HG03108 (cell line): ENCODE measurements at regions not wholly inside any gene's neighbourhood (a gene's known extent, or its start where the extent isn't known, plus 50 kb on each side); places are given as distances from the start of the nearest gene placed in this dataset.

ENCODE experiments used
- ATAC-seq: cut with Tn5 transposase; IDR thresholded peaks from one replicate; pipeline ENCODE4 v1.9.1; 2021; ENCODE audit warnings: moderate library complexity; ENCODE audit not compliant: unreplicated experiment

DNA sequence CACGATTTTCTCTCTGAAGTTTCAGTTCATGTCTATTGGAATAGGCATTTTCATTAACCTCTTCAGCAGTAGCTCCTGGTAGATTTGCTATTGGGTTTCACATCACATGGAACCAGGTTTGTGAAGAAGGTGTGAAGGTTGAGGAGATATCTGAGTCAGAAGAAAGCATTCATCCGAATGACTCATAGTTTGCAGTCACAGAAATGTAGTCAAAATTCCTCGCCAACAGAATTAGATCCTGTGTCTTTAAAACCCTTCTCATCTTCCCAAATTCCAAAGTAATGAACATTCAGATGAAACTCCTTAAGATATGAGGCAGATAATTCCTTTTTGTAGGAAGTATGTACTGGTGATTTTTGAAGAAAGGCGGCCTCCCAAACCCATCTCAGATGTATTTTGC lies 125.0 kb upstream of the LARGE1 start:
- no peak for ATAC-seq

DNA sequence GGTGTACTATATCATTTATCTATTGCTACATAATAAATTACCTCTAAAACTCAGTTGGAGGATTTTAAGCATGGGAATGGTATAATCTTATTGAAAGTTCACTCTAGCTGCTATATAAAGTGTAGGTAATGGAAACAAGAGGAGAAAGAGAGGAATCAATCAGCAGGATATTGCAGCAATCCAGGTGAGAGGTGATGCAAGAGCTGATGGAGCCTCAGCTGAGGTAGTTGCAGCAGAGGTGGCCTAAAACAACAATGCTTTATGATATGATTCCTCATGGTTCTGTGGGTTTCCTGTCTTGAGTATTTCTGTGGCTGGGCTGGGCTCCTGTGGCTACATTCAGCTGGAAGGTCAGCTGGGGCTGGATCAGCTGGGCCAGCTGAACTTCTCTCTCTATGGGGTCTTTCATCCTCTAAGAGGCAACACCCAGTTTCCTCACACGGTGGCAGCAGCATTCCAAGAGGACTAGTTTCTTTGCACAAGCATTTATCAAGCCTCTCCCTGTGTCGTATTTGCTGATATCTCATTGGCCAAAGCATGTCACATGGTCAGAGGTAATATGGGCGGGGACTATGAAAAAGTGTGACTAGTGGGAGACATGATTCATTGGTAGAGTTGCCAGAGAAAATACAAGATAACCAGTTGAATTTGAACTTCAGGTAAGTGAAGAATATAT lies 135.4 kb upstream of the LARGE1 start:
- ATAC-seq = no peak

DNA sequence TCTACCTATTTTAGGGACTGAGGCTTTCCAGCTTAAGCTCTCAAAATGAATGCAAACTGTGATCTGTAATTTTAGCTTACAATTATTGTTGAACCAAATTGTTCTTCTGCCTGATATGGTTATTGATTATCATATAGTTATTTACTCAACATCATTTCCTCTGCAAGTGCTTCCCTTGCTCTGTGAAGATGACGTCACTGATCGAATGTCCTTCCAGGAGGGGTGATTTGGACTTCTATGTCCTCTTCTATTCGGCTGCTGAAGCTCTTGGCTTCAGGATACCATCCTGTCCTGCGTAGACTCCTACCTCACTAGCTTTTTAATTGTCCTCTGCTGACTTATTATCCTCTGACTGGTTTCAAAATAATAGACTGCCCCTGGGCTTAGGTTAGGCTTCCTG lies 137.4 kb upstream of the LARGE1 start:
- no peak for ATAC-seq

DNA sequence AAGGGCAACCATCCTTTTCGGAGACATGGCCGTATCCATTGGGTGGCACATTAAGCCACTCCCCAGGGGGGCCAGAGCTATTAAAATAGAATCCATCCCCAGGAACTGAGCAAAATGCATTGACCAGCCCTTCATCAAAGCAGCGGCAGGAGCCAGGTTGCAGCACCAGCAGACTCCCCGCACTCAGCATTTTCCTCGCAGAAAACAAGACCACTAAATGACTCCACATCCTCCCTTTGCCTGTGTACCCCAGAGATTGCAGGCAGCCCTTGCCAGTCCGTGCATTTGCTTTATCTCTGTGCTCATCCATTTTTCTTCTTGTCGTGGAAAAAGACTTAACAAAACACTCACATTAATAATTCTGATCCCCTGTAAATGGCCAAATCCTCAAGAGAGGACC lies 144.4 kb upstream of the LARGE1 start:
- no peak for ATAC-seq

DNA sequence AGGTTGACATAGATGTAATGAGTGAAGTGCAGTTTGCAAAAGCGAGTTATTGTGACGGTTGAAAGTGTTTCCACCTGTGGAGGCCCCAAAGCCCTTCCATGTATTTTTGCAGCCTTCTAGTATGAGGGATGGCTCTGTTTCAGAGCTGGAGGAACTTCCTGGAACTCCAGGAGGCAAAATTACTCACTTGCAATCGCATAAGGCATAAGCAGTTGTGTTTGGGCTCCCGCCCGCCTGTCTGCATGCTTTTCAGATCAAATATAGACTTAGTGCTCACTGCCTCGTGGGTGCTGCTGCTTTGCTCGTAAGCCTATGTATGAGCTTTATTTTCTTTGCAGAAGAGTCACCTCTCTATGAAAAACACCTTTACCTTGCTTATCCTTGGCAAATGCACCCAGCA lies 146.8 kb upstream of the LARGE1 start:
- no peak for ATAC-seq

DNA sequence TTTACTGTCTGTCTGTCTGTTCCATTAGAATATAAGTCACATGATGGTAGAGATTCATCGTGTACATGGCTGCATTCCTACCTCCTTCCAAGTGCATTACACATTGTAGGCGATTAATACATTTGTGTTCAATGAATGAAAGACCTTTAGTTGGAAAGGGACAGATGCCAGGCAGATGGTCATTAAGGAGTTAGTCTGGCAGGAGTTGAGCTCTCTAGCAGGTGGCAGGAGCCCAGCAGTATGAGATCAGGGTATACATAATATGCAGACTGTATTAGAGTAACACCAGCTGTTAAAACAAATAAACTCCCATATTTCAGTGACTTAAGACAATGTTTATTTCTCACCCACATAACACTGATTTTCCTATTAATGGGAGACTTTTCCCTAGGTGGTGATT lies 147.7 kb upstream of the LARGE1 start:
- ATAC-seq = no peak

DNA sequence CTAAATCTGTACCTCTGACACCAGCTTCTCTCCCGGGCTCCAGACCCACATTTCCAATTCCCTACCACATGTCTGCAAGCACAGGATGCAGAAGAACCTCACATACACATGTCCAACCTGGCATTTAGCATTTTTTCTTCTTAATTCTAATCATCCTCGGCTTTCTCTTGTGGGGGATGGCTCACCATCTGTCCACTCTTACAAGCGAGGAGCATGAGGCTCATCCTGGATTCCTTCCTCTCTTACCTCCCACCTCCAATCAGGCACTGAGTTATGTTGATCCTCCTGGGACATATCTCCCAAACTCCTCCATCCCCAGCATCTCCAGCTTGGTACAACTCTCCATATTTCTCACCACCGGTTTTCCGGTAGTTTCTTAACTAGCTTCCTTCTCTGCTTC lies 149.8 kb upstream of the LARGE1 start:
- ATAC-seq = no peak

DNA sequence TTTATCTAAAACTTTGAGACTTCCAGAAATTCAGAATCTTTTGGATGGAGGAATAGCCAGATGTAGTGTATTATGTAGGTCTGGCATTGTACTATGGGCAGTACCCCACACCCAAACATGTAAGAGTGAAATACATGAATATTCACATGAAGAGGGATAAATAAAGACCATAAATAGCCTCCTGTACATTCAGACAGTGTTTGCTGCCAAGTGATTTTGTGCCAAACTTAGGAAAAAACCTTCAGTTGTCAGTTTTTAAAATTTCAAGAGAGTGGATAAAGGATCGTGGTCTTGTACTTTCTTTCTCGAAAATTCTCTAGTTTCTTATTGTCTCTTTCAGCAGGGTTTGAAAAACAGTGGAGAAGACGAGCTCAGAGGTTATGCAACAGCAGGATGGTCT lies 150.3 kb upstream of the LARGE1 start:
- no peak for ATAC-seq

DNA sequence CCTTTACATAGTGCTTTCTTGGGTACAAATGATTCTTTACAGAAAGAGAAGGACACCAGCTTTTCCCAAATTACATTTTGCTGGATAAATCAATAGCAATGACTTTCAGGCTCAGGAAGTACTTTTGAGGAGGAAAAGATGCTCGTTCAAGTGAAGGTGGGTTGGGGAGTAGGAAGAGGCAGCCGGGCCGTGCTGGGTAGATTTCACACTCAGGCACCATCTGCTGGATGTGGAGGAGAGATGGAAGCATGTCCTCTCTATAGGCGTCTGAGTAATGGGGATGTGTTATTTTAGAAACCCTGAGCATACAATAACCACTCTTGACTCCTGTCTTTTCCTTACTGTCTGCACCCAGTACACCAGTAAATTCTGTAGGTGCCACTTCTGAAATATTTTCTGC lies 152.3 kb upstream of the LARGE1 start:
- no peak for ATAC-seq

DNA sequence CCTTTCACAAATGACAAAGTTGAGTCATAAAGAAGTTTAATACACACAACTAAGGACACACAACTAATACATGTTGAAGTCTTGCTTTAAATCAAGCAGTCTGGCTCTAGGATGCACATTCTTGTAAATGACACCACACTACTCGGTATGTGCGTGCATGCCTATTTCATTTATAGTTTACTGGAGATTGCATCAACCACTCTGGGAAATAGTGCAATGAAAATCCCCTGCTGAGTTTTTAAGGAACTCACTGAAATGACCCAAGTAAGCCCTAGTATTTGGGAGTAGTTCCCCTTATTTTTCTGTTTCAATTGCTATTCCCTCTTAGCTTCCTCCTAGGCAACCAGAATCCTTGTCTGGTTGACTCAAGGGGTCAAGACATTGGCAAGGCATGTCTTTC lies 160.2 kb upstream of the LARGE1 start:
- no peak for ATAC-seq

DNA sequence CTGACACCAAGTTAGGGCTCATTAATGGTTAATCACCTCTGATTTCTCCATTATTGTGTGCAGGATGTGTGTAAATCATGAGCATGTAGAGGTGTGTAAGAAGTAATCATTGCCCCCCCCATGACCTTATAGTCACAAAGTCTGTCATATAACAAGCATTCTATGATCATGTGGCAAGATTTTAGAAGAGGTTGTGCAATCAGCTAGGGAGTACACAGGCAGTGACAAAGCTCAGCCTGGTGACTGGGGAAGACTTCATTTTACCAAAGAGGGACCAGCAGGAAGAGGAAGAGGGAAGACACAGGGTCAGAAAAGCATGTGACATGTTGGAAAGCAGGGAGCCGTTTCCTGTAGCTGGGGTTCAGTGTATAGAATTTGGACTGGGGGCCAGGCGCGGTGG lies 176.5 kb upstream of the LARGE1 start:
- no peak for ATAC-seq

DNA sequence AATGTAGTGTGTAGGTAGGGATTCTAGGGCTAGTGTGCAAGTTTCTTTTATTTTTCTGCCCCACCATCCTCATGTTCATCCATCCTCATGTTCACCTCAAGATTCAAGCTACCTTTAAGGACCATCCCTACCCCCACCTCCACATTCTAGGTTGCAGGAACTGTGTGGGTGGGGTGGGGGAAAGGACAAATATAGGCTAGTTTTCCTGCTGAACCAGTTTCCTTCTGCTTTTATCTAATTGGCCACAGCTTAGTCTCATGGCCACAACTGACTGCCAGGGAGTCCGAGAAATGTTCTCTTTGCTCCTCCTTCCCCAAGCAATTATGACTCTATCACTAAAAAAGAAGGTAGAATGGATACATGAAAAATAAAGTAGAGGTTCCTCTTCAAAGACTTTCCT lies 179.0 kb upstream of the LARGE1 start:
- no peak for ATAC-seq

DNA sequence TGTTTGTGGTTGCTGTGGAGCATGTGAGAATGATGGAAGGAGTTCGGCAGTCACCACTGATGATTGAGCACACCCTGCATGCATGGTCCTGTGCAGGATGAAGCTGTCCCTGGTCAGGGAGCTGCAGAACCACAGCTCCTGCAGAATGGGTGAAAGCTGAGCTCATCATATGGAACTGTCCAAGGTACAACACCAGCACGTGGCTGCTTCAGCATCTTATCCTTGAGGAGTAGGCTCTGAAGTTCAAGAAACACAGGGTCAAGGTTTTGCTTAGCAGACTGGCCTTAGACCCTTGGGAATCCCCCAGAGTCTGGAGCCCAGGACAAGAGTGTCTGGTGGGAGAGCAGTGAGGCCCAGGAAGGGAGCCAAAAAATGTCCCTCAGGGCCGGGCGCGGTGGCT lies 182.4 kb upstream of the LARGE1 start:
- ATAC-seq = no peak

DNA sequence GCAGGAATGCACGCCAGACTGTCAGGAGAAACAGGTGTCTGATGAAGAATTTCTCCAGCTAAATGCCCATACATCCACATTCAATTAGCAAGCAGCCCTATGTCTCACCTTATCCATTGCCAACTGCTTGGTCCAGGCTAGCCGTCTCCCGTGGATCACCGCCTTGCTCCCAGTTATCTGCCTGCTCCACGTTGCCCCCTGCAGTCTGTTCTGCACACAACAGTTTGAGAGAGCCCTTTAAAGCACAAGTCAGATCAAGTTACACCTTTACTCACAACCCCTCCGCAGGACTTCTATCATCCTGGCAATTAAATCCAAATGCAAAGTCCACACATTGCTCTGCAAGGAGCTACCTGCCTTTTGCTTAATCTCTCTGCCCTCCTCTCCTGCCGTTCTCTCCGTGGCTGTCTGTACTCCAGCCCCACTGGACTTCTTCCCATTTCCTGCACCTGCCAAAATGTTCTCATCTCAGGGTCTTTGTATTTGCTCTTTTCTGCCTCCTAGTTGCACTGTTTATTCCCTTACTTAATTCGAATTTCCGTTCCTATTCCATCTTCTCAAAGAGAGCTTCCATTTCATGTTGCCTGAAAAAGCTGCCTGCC lies 185.3 kb upstream of the LARGE1 start:
- ATAC-seq = no peak

DNA sequence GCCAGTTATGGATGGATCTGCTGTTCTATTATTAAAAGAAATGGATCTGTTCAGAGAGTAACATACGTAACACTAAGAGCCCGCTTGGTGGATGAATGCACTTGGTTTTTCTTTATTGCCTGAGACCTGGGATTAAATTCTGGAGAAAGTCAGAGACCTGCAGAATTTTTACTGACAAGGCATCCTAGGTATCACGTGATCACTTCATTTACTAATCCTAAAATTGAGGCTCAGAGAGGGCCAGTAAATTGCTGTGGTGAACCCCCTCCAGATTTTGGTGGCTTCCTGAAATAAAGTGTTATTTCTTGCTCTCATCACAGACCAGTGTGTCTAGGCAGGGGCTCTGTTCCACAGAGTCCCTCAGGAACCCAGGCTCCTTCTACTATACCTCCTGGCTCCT lies 187.9 kb upstream of the LARGE1 start:
- ATAC-seq = no peak

DNA sequence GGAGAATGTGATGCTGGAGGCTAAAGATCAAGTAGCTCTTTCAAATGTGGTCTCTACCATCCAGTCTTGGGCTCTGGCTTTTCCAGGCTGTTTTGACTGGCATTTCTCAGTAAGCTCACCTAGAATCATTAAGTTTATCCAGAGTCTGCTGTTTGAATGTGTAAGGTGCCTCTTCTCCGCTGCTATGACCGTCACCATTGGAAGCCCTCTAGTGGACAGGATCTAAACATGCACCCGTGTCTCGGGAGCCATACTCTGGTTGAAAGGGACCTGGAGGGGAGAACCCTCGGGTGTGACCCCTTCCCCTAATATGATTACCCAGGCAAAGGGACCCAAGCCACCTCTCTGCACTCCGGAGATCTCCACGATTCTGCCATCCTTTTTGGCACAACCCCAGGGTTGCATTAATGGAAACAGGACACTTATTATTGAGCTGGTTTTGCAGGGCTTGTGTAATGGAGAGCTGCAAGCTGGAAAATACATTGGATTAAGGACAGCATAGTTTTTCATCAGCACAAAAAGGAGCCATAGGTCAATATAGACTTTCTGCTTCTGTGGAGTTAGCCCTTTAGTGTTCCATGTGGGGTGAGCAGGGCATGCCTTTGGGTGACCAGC lies 191.0 kb upstream of the LARGE1 start:
- ATAC-seq = no peak

DNA sequence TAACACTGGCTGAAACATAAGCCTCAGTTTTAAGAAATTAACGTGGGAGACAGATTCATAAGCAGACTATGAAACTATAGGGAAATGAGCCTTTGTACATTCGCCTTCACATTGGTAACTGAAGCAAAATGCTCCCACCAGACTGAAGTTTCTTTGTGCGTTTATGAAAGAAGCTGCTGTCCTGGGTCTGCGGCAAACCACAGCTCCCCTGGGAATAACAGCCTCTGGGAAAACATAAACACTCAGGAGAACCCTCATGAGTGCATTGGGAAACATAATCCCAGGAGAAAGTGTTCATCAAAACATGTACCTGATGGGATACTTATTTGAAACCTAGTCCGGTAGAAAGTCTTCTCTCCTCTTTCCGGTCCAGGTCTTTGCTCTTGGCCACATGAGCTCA lies 193.1 kb upstream of the LARGE1 start:
- no peak for ATAC-seq

DNA sequence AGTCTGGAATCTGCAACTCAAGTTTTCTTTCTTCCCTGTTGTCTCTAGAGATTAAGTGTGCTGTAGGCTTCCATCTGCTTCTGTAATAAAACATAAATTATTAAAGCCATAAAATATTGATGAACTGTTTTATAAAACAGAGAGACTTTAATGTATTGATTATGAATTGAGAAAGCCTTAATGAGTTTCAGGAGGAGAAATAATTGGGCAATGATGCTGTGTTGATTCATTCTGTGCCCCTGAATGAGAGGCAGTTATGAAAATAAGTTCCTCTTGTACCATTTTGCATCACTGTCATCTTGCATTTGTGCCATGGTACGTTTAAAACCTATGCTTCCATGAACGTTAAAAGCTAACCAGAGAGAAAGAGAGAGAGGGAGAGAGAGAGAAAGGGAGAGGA lies 194.1 kb upstream of the LARGE1 start:
- no peak for ATAC-seq

DNA sequence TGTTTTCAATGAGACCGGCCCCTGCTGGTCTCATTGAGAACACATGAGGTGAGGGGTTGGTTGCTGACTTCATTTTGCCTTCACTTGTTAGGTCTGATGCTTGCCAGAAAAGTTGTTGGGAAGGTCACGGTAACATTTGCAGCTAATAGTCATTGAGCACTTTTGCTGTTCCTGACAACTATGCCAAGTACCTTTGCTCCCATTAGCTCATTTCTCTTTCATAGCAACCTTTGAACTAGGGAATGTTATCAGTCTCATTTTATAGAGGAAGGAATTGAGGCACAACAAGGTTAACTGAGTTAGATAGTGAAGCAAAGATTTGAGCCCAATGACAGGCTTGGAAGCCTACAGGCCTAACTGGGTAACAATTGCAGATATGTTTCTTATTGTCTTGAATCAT lies 195.4 kb upstream of the LARGE1 start:
- ATAC-seq = no peak

DNA sequence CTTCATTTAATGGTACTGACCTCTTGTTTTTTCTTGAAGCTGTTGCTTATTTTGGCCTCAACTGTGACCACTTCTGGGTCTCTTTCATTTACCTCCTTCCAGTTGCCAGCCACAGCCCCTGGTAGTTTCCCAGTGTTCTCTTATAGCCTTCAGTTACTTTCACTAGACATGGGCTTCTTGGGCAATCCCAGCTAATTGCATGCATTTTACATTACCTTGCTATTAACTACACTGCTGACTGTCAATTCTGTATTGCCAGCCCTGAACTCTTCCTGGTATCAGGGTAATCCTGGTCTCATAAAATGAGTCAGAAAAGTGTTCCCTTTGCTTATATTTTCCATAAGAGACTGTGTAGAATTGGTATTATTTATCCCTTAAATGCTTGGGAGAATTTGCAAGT lies 195.8 kb upstream of the LARGE1 start:
- no peak for ATAC-seq

DNA sequence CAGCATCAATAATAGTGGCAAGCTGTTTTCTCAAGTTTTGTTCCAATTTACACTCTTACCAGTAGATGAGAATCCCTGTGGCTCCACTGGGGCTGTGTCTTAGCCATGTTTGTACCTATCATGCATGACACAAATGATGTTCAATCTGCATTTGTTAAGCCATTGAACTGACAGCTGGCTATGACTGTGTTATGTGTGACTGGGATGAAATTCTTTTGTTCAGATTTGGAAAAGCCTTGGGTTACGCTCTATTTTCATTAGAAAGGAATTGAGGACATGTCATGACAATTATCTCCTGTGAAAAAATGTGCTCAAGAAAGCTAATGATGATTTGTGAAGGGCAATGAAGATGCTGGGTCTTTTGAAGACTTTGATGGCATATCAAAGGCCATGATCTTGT lies 201.8 kb upstream of the LARGE1 start:
- no peak for ATAC-seq

DNA sequence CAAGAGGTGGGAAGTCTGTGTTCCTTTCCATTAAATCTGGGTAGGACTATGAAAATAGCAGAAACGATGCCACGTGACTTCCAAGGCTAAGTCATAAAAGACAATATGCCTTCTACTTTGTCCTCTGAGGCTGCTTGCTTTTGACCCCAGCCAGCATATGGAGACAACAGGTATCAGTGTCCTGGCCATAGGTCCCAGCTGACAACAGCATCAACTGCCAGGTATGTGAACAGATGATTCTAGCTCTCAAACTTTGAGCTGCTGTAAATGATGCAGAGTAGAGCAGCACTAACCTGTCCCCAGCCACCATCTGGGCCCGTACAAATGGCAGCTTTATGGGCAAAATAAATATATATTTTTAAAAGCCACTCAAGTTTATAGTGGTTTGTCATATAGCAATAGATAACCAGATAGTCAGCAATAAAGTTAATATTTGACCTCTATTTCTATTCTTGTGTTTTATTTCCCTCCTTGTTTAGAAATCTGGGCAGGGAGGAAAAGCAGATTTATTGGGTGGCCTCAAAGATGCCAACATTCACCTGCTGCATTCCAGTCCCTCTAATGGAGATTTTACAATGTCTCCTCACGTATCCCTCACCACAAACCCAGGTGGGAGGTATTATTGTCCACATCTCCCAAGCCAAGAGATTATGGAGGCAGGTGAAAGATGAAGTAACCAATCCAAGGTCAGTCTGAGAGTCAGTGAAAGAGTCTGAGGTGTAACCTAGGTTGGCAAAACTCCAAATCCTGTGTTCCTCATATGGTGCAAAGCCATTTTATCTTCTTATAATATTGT lies 209.6 kb upstream of the LARGE1 start:
- ATAC-seq = no peak
